ELF-1 (cell line): ENCODE measurements at regions not wholly inside any gene's neighbourhood (a gene's known extent, or its start where the extent isn't known, plus 50 kb on each side); places are given as distances from the start of the nearest gene placed in this dataset.

Experiments
- DNase-seq: peaks from one replicate; pipeline ENCODE4 v3.0.0-alpha.2; 2016; ENCODE audit warnings: low read depth, low spot score

- DNase-seq, result no peak
Observed at GRCh38 chr5:18920966-18921365, 1067.0 kb downstream of the CDH18 start.

DNA sequence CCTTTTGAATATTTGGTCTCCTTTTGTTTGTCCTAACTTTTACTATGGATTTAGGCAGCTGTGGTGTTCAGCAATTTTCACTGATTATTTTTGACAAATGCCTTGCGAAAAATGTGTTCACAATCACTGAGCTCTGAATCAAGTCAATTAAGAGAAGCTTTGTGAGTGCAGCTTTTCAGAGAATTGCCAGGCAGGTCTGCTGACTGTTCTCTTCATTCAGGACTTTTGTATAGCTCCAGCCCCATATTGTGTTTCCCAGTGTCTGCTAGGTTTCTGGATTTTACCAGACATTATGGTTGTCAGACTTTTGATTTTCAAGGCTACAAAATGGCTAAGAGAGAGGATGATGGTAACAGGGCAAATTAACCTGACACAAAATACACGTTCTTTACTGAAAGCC lies 1055.9 kb downstream of the CDH18 start:
- DNase-seq, result no peak

GRCh38 chr5:18944771-18945170 lies 1043.2 kb downstream of the CDH18 start:
- DNase-seq, result no peak

DNA sequence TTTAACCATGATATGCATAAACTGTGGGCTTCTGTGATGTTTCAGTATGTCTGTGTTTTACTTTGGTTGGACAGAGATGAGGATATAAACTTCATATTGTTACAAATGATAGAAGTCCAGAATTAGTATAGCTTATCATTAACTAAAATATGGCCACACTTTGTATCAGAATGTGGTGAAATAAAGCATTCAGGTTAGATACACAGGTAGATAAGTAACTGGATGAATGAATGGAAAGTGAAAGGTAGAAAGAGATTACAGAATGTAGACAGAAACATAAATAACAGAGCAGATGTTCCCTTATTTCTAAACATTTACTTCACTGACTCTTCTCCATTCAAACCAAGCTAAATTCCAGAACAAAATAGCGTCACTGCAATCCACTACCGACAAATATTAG lies 1033.8 kb downstream of the CDH18 start:
- no peak for DNase-seq

- no peak for DNase-seq
Observed at GRCh38 chr5:18959535-18959934, 1028.5 kb downstream of the CDH18 start.

GRCh38 chr5:18961234-18961633 lies 1026.8 kb downstream of the CDH18 start:
- no peak for DNase-seq

- DNase-seq, result no peak
Observed at GRCh38 chr5:18965893-18966292, 1022.1 kb downstream of the CDH18 start.

DNA sequence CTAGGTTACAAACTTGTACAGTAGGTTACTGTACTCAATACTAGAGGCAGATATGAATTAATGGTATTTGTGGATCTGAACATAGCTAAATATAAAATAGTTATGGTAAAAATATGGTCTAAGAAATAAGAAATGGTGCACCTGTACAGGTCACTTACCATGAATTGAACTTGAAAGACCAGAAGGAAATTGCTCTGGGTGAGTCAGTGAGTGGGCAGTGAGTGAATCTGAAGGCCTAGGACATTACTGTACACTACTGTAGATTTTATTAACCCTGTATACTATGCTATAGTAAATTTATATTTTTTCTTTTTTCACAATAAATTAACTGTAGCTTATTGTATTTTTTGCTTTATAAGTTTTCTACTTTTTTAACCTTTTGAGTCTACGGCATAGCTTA lies 1020.4 kb downstream of the CDH18 start:
- no peak for DNase-seq

- no peak for DNase-seq
Observed at GRCh38 chr5:18968966-18969365, 1019.0 kb downstream of the CDH18 start.

- DNase-seq, result no peak
Observed at GRCh38 chr5:18970000-18970399, 1018.0 kb downstream of the CDH18 start.

DNA sequence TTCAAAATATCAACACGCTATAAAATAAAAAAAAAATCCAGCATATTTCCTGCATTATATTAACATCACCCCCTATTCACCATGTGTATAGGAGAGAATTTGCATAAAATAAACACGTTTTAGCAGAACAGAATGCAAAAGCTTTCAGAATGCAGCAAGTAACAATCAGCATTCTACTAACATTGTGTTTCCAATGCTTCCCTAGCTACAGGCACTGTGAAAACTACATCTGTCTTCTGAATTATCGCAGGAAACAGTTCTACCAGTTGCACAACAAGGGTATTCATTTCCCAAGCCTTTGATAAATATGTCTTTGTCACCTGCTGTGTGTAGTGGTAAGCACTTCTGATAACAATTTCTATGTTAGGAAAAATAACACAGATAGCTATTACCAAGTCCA lies 1015.8 kb downstream of the CDH18 start:
- DNase-seq, result no peak

DNA sequence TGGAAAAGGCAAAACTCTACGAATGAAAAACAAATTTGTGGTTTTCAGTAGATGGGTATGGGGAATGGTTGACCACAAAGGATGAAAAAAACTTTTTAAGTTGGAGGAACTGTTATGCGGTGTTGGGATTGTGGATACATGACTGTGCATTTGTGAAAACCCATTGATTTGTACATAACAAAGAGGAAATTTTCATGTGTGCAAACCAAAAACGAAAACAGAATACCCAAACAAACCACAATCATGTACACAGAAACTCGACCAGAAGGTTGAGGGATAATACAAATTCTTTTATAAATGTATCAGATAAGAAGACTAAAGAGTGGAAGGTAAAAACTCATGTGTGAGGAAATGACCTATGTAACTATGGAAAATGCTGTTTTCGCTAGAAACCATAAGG lies 1012.4 kb downstream of the CDH18 start:
- no peak for DNase-seq

- no peak for DNase-seq
Observed at GRCh38 chr5:18977880-18978279, 1010.1 kb downstream of the CDH18 start.

- DNase-seq, result no peak
Observed at GRCh38 chr5:18984559-18985080, 1003.4 kb downstream of the CDH18 start.

- DNase-seq, result peak; percentile 10
Observed at GRCh38 chr5:18985171-18985758, 1002.7 kb downstream of the CDH18 start.

DNA sequence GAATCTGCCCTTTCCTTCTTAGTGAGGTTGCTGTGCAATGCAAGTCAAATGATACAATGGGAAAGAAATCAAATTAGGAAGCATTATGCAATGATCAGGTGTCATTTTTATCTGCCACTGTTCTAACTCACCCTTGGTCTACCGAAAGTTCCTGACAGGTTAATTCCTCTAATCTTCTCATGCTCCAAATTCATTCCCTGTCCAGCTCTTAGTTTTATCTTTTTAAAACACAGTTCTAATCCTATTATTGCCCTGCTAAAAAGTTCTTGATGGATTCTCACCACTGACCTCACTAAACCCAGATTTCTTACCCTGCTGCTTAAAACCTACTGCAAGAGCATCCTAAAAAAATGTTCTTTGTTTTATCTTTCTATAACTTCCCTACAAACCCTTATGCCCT lies 1000.9 kb downstream of the CDH18 start:
- no peak for DNase-seq

DNA sequence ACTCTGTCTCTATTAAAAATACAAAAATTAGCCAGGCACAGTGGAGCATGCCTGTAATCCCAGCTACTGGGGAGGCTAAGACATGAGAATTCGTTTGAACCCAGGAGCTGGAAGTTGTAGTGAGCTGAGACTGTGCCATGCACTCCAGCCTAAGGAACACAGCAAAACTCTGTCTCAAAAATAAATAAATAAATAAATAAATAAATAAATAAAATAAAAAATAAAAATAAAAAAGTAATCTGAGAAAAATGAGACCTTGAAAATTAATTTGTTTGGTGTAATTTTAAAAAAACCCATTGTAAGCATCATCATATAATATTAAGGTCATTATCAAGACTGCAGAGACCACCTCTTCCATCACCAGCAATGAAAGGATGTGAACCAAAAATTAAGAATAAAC lies 997.1 kb downstream of the CDH18 start:
- DNase-seq, result no peak

- no peak for DNase-seq
Observed at GRCh38 chr5:18992264-18992663, 995.7 kb downstream of the CDH18 start.

DNA sequence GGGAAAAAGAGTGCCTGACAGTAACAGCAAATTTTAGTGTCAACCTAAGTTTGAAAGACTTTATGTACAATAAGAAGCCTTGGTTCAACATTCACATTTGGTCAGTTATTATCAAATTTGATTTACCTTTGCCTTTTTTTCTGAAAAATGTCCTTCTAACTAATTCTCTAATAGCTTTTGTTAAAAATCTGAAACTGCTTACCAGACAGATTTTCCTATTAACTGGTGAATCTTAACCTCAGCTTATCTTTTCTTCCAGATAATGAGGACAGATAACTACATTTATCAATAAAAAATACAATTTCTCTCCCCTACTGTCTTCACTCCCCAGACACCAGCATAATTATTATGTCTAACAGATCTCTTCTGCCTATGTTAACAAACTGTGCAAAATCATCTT lies 988.5 kb downstream of the CDH18 start:
- no peak for DNase-seq

DNA sequence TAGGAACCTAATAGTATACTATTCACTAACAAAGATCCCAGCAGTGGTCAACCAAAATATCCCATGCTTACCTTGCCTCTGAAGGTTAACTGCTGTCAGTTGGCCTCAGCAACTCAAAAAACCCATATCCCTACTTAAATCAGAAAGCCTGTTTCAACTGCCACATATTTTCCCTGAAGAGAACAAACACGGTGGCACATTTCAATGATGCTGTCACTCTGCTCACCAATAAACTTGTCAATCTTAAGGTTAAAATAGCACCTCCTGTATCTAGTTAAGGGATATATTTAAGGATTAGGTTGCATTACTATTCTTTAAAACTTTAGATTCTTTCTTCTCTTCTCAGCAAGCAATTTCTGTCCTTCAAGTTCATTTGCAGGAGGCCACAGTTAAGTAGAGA lies 986.9 kb downstream of the CDH18 start:
- no peak for DNase-seq

GRCh38 chr5:19001539-19001938 lies 986.5 kb downstream of the CDH18 start:
- no peak for DNase-seq

- DNase-seq, result no peak
Observed at GRCh38 chr5:19002111-19002510, 985.9 kb downstream of the CDH18 start.

- peak; percentile 52 for DNase-seq
Observed at GRCh38 chr5:19018822-19019221, 969.2 kb downstream of the CDH18 start.

DNA sequence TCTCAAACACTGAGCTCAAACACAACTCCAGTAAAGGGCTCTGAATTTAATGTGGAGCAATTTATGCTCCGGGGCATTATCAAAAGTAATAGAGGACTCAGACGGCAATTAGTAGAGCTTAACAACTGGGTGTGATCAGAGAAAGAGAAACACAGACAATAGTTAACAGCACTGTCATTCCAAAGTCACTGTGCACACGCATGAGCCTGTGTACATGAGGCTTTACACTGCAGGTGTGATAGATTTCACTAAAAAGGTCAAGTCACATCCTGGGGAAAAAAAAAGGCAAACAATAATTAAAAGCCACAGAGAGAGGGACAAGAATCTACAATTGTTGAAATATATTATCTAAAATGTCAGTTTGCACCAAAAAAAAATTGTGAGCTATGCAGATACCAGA lies 956.5 kb downstream of the CDH18 start:
- no peak for DNase-seq
